Upper lobe of right lung (tissue), 1 donor: ENCODE measurements at regions not wholly inside any gene's neighbourhood (a gene's known extent, or its start where the extent isn't known, plus 50 kb on each side); places are given as distances from the start of the nearest gene placed in this dataset.

Experiments used
- ATAC-seq: fragments of 200-7000 bp; cut with Tn5 transposase; one replicate; pipeline ENCODE4 v1.9.1; 2020; ENCODE audit warnings: mild to moderate bottlenecking, moderate library complexity
- DNase-seq: peaks from one replicate; pipeline ENCODE4 v3.0.0-alpha.2; 2020
- H3K27ac ChIP-seq: fragments of 200-600 bp; one replicate; pipeline ENCODE4 v1.8.0; 2022
- H3K27me3 ChIP-seq: fragments of 200-600 bp; one replicate; pipeline ENCODE4 v1.8.0; 2022; ENCODE audit warnings: mild to moderate bottlenecking
- H3K36me3 ChIP-seq: fragments of 200-600 bp; one replicate; pipeline ENCODE4 v1.8.0; 2022
- H3K4me1 ChIP-seq: fragments of 200-600 bp; one replicate; pipeline ENCODE4 v1.8.0; 2022
- H3K4me3 ChIP-seq: fragments of 200-600 bp; one replicate; pipeline ENCODE4 v1.8.0; 2022; ENCODE audit warnings: mild to moderate bottlenecking
- H3K9me3 ChIP-seq: fragments of 200-600 bp; one replicate; pipeline ENCODE4 v1.8.0; 2022
- intact Hi-C: fragments of 100-400 bp; cut with DNase I; formaldehyde crosslinking; loops from one replicate; pipeline ENCODE4 v1.11.0; 2022
- TF ChIP-seq, protein P1 (sequence below): fragments of 200-600 bp; IDR thresholded peaks from one replicate; pipeline ENCODE4 v1.8.0; 2022; ENCODE audit warnings: antibody characterized with exemption
- donor health status: DM: no; HTN: yes; CAD: no; lungs with severe emphysema.

DNA sequence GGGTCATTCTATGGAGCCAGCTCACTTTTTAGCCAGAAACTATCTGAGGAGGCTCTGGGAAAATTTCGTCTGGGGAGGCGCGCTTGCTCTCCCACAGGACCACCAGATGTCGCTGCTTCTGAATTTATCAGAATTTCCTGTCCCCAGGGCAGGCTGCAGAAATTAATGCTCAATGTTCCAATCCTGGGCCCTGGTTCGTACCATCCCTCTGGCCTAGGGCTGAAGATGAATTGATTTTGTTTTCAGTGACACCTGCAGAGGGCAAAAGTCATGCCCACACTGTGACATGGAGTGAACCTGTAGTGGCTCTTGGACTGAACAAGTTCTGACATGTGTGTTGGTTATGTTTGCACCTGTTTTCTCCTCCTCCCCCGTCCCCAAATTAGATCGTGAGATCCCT, 482.6 kb downstream of the NPIPA7 start:
- ATAC-seq, result peak; percentile 63
- H3K4me3 ChIP-seq, result no peak overlapping the region
- DNase-seq, result no peak

DNA sequence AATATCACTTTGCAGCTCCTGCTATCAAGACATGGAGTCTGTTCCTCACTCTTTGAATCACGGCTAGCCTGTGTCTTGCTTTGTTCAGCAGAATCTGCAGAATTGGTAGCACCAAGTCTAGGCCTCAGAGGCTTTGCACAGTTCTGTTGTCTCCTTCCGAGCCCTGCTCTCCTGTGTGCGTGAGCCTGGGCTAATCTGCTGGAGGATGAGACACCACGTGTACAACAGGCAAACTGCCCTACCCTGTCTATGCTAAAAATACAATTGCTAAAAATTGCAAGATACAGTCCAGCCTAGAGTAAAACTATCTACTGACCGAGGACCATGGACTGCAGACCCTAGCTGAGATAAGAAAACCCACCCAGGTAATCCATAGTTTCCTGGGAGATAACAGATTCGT, 484.7 kb downstream of the NPIPA7 start:
- Histone ChIP-seq H3K27ac (no peak overlapping the region), H3K9me3 (no peaks in the 10 kb centered on the region), H3K27me3 (peaks cover 12% of the 10 kb centered on the region), H3K36me3 (no peaks in the 10 kb centered on the region), H3K4me1 (no peaks in the 10 kb centered on the region), H3K4me3 (no peak overlapping the region)
- TF ChIP-seq, protein P1, sequence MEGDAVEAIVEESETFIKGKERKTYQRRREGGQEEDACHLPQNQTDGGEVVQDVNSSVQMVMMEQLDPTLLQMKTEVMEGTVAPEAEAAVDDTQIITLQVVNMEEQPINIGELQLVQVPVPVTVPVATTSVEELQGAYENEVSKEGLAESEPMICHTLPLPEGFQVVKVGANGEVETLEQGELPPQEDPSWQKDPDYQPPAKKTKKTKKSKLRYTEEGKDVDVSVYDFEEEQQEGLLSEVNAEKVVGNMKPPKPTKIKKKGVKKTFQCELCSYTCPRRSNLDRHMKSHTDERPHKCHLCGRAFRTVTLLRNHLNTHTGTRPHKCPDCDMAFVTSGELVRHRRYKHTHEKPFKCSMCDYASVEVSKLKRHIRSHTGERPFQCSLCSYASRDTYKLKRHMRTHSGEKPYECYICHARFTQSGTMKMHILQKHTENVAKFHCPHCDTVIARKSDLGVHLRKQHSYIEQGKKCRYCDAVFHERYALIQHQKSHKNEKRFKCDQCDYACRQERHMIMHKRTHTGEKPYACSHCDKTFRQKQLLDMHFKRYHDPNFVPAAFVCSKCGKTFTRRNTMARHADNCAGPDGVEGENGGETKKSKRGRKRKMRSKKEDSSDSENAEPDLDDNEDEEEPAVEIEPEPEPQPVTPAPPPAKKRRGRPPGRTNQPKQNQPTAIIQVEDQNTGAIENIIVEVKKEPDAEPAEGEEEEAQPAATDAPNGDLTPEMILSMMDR, result no peak
- DNase-seq, result no peak
- intact Hi-C loops, result no loop called here
- no peak for ATAC-seq

More for the DNA sequence above, 482.6 kb downstream of the NPIPA7 start:
- H3K27ac ChIP-seq, result no peak overlapping the region
- intact Hi-C loops, result no loop called here
- H3K27me3 ChIP-seq, result peaks cover 8% of the 10 kb centered on the region
- no peaks in the 10 kb centered on the region for H3K9me3 ChIP-seq
- H3K36me3 ChIP-seq, result no peaks in the 10 kb centered on the region
- TF ChIP-seq, protein P1, result peak; percentile 73
- H3K4me1 ChIP-seq, result no peaks in the 10 kb centered on the region

DNA sequence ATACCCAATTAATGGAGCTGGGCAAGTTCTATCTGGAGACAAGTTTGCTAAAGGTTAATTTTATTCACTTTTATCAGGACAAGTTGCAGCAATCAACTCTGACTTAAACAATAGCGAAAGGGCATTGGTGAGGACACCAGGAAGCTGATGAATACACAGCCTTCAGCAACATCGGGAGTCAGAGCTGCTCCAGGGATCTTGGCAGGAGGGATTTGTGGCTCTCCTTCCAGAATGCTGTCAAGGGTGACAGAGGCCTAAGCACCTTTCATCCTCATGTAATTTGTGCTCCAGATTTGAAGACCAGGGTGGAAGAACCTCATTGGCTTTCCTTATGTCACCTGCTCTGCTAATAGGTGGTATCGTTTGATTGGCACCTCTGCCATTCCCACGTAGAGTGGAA, 485.6 kb downstream of the NPIPA7 start:
- intact Hi-C loops, result no loop called here
- DNase-seq (no peak), ATAC-seq (no peak)
- H3K4me3 ChIP-seq, result no peak overlapping the region
- H3K36me3 ChIP-seq, result no peaks in the 10 kb centered on the region
- H3K9me3 ChIP-seq, result no peaks in the 10 kb centered on the region
- no peak overlapping the region for H3K27ac ChIP-seq
- TF ChIP-seq, protein P1, result no peak
- H3K4me1 ChIP-seq, result no peaks in the 10 kb centered on the region
- H3K27me3 ChIP-seq, result peaks cover 12% of the 10 kb centered on the region

DNA sequence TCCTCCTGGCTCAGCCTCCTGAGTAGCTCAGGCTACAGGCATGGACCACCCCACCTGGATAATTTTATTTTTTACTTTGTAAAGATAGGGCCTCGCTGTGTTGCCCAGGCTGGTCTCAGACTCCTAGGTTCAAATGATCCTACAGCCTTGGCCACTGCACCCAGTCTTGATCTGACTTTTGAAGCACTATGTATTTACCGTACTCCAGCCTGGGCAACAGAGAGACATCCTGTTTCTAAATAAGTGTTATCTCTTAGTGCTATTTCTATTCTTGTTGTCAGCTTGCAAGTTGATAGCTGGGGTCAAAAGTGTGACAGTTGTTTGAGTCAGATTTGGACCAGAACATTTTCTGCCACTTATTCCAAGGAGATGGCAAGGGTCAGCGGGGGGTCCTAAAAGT, 486.4 kb downstream of the NPIPA7 start:
- Histone ChIP-seq H3K4me3 (no peak overlapping the region), H3K9me3 (no peaks in the 10 kb centered on the region), H3K36me3 (no peaks in the 10 kb centered on the region), H3K27me3 (peaks cover 14% of the 10 kb centered on the region), H3K27ac (no peak overlapping the region), H3K4me1 (no peaks in the 10 kb centered on the region)
- TF ChIP-seq, protein P1, result no peak
- intact Hi-C loops, result no loop called here
- no peak for DNase-seq
- ATAC-seq, result no peak

DNA sequence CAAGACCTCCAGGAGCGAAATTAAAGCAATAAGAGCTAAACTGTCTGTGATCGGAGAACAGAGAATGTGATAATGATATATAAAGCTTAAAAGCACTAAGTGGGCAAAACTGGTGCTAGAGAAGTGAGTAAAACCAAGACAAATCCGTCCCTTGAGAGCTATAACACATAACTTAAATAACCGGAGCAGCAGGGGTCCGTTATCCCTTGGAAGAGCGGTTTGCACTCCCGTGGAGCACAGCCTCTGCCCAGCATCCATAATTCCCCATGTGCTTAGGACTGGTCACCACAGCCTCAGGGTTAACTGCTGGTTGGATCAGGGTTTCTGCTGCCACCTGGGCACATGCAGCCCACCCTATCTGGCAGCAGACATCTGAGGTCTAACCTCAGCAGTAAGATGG, 489.0 kb downstream of the NPIPA7 start:
- H3K36me3 ChIP-seq, result no peaks in the 10 kb centered on the region
- ATAC-seq (no peak), DNase-seq (no peak)
- no peaks in the 10 kb centered on the region for H3K9me3 ChIP-seq
- H3K27me3 ChIP-seq, result peaks cover 9% of the 10 kb centered on the region
- intact Hi-C loops, result no loop called here
- no peaks in the 10 kb centered on the region for H3K4me1 ChIP-seq
- no peak overlapping the region for H3K27ac ChIP-seq
- TF ChIP-seq, protein P1, result no peak
- H3K4me3 ChIP-seq, result no peak overlapping the region

DNA sequence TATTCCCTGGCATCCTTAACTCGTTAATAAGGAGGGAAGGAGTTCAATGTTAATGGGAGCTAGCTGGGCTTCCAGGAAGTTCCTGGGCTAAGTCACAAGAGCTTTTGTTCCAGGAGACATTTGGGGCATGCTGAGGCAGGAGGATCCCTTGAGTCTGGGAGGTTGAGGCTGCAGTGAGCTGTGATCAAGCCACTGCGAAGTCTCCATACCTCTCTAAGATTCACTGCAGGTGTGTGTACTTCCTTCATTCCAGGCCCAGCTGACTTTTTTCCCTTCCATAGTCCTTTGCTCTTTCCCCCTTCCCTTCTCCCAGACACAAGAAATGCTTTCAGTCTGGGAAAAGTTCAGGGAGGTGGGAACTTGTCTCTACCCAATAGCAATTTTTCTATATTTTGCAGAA, 489.8 kb downstream of the NPIPA7 start:
- Histone ChIP-seq H3K4me1 (no peaks in the 10 kb centered on the region), H3K9me3 (no peaks in the 10 kb centered on the region), H3K4me3 (no peak overlapping the region), H3K36me3 (no peaks in the 10 kb centered on the region), H3K27me3 (peaks cover 9% of the 10 kb centered on the region), H3K27ac (no peak overlapping the region)
- TF ChIP-seq, protein P1, result no peak
- no peak for ATAC-seq
- DNase-seq, result no peak
- intact Hi-C loops, result no loop called here
